Neutrophil (primary cell): ENCODE measurements at regions not wholly inside any gene's neighbourhood (a gene's known extent, or its start where the extent isn't known, plus 50 kb on each side); places are given as distances from the start of the nearest gene placed in this dataset.

Experiments
- H3K27ac ChIP-seq: fragments of 200-600 bp; sonication (generic); 2 replicates; pipeline ENCODE4 v1.5.1; 2016; ENCODE audit warnings: mild to moderate bottlenecking, moderate library complexity
- H3K27me3 ChIP-seq: fragments of 200-600 bp; sonication (generic); 2 replicates; pipeline ENCODE4 v1.6.0; 2016; ENCODE audit warnings: mild to moderate bottlenecking
- H3K36me3 ChIP-seq: fragments of 200-600 bp; sonication (generic); 2 replicates; pipeline ENCODE4 v1.5.1; 2017
- H3K4me1 ChIP-seq, 2 experiments: fragments of 200-600 bp in 1 of 2; sonication (generic) in 1 of 2; 1 replicate in 1 of 2; 2 replicates in 1 of 2; pipeline versions ENCODE4 v1.5.1 to v1.6.1; 2013 to 2016; ENCODE audit warnings: low read depth in 1 of 2, low read length in 1 of 2, mild to moderate bottlenecking in 1 of 2, moderate library complexity in 1 of 2; ENCODE audit not compliant: control insufficient read depth in 1 of 2, insufficient read depth in 1 of 2
- H3K4me3 ChIP-seq, 2 experiments: fragments of 200-600 bp in 1 of 2; sonication (generic) in 1 of 2; 1 replicate in 1 of 2; 2 replicates in 1 of 2; pipeline ENCODE4 v1.5.1; 2013 to 2016; ENCODE audit warnings: low read depth in 1 of 2, low read length in 1 of 2, mild to moderate bottlenecking in 1 of 2, moderate library complexity in 1 of 2
- H3K9me3 ChIP-seq: fragments of 200-600 bp; sonication (generic); 2 replicates; pipeline ENCODE4 v1.5.1; 2016
- CTCF ChIP-seq: fragments of 200-600 bp; sonication (generic); IDR thresholded peaks from 2 replicates; pipeline ENCODE4 v1.5.1; 2016; ENCODE audit warnings: antibody characterized with exemption

GRCh38 chr12:45668641-45669040, 60.9 kb upstream of the ARID2 start:
- H3K36me3 ChIP-seq: no peaks in the 10 kb centered on the region
- H3K4me3 ChIP-seq: no peak overlapping the region
- peaks cover 24 to 27% of the 10 kb centered on the region in 2 experiments for H3K4me1 ChIP-seq
- H3K9me3 ChIP-seq: no peaks in the 10 kb centered on the region
- H3K27ac ChIP-seq: peak overlapping the region; percentile 38
- H3K27me3 ChIP-seq: no peaks in the 10 kb centered on the region
- no peak for TF ChIP-seq CTCF

- peak overlapping the region; percentile 38 for H3K27ac ChIP-seq
These were observed 60.4 kb upstream of the ARID2 start for GRCh38 chr12:45669093-45669492.

GRCh38 chr12:45669792-45670191, 59.7 kb upstream of the ARID2 start:
- no peak for TF ChIP-seq CTCF
- Histone ChIP-seq H3K27ac (no peak overlapping the region), H3K27me3 (no peaks in the 10 kb centered on the region), H3K4me1 (peaks cover 24 to 27% of the 10 kb centered on the region in 2 experiments), H3K4me3 (no peak overlapping the region), H3K9me3 (no peaks in the 10 kb centered on the region), H3K36me3 (no peaks in the 10 kb centered on the region)

More at GRCh38 chr12:45669093-45669492, 60.4 kb upstream of the ARID2 start:
- Histone ChIP-seq H3K27me3 (no peaks in the 10 kb centered on the region), H3K9me3 (no peaks in the 10 kb centered on the region), H3K4me1 (peaks cover 24 to 27% of the 10 kb centered on the region in 2 experiments), H3K36me3 (no peaks in the 10 kb centered on the region), H3K4me3 (no peak overlapping the region)
- no peak for TF ChIP-seq CTCF

- Histone ChIP-seq H3K9me3 (no peaks in the 10 kb centered on the region), H3K36me3 (no peaks in the 10 kb centered on the region), H3K27me3 (no peaks in the 10 kb centered on the region), H3K4me3 (no peak overlapping the region), H3K4me1 (peaks cover 24 to 27% of the 10 kb centered on the region in 2 experiments), H3K27ac (no peak overlapping the region)
- TF ChIP-seq CTCF: no peak
These were observed 59.0 kb upstream of the ARID2 start for GRCh38 chr12:45670346-45671065.

- peaks cover 24 to 27% of the 10 kb centered on the region in 2 experiments for H3K4me1 ChIP-seq
- no peaks in the 10 kb centered on the region for H3K9me3 ChIP-seq
- no peak overlapping the region for H3K27ac ChIP-seq
- H3K4me3 ChIP-seq: no peak overlapping the region
- H3K27me3 ChIP-seq: no peaks in the 10 kb centered on the region
- no peaks in the 10 kb centered on the region for H3K36me3 ChIP-seq
- no peak for TF ChIP-seq CTCF
These were observed 58.3 kb upstream of the ARID2 start for GRCh38 chr12:45671254-45671653.
